ENCODE measurements at regions not wholly inside any gene's neighbourhood (a gene's known extent, or its start where the extent isn't known, plus 50 kb on each side); places are given as distances from the start of the nearest gene placed in this dataset.
"Not testable (repeated sequence)": the region's sequence is repeated elsewhere in the genome, so short reads cannot be mapped to it uniquely, and the experiment has no call there.

DNA sequence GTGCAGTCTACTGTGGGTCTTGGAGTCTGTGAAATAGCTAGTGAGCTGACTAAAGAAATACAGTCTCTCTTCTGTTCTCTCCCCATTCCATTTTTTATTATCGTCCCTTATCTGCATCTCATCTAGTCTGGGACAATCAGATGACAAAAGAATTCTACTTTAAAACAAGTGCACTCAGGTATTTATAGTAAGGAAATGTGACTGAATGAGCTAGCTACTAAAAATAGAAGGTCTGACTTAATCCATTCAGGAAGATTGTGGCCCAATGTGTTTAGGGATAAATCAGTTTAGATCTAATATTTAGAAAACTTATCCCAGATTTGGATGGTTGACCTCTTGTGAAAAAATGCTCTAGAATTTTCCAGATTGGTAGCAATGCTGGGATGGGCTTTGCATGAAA lies 126.8 kb upstream of the NRXN3 start:
- Histone ChIP-seq H3K4me3 (no peak overlapping the region), H3K27me3 (no peaks in the 10 kb centered on the region), H3K36me3 (no peaks in the 10 kb centered on the region), H3K27ac (no peak overlapping the region), H3K9me3 (no peaks in the 10 kb centered on the region), H3K4me1 (peaks cover 0 to 8% (median 0%) of the 10 kb centered on the region in 9 donors)
- TF ChIP-seq, protein P1, sequence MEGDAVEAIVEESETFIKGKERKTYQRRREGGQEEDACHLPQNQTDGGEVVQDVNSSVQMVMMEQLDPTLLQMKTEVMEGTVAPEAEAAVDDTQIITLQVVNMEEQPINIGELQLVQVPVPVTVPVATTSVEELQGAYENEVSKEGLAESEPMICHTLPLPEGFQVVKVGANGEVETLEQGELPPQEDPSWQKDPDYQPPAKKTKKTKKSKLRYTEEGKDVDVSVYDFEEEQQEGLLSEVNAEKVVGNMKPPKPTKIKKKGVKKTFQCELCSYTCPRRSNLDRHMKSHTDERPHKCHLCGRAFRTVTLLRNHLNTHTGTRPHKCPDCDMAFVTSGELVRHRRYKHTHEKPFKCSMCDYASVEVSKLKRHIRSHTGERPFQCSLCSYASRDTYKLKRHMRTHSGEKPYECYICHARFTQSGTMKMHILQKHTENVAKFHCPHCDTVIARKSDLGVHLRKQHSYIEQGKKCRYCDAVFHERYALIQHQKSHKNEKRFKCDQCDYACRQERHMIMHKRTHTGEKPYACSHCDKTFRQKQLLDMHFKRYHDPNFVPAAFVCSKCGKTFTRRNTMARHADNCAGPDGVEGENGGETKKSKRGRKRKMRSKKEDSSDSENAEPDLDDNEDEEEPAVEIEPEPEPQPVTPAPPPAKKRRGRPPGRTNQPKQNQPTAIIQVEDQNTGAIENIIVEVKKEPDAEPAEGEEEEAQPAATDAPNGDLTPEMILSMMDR (IDR thresholded peaks at IDR 0.05), result no peak
- peak in 1 of 8 donors; percentile 10 for ATAC-seq
- 15 to 27% methylated on average over 1 of the region's 1 CpG for WGBS, 2 donors
- DNase-seq, result no peak
- intact Hi-C loops (cut with DNase I), result no loop called here

DNA sequence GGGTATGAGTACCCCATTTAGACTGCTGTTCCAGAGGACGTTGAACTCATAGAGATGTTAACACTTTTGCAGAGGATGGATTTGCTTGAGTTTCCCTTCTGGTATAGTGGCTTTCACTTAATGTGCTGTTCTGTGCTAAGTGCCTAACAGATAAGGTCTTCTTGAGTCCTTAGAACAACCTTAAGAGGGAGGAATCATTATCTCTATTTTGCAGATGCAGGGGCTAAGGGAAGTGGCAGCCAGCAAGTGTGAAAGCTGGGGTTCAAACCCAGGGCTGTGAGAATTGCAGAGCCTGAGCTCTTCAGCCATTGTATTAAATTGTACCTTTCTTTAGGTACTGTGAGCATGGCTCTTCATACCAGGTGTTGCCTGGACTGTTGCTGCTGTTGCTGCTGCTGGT lies 122.1 kb upstream of the NRXN3 start:
- WGBS, 2 donors, result 17 to 18% methylated on average over 1 of the region's 1 CpG
- ATAC-seq (no peak), DNase-seq (no peak)
- no peak overlapping the region for H3K27ac ChIP-seq
- intact Hi-C loops (cut with DNase I), result no loop called here
- peaks cover 0 to 15% (median 0%) of the 10 kb centered on the region in 11 donors for H3K9me3 ChIP-seq
- H3K4me3 ChIP-seq, result no peak overlapping the region
- no peaks in the 10 kb centered on the region for H3K36me3 ChIP-seq
- TF ChIP-seq, protein P1 (IDR thresholded peaks at IDR 0.05), result no peak
- H3K4me1 ChIP-seq, result peaks cover 0 to 4% (median 0%) of the 10 kb centered on the region in 9 donors
- H3K27me3 ChIP-seq, result no peaks in the 10 kb centered on the region

DNA sequence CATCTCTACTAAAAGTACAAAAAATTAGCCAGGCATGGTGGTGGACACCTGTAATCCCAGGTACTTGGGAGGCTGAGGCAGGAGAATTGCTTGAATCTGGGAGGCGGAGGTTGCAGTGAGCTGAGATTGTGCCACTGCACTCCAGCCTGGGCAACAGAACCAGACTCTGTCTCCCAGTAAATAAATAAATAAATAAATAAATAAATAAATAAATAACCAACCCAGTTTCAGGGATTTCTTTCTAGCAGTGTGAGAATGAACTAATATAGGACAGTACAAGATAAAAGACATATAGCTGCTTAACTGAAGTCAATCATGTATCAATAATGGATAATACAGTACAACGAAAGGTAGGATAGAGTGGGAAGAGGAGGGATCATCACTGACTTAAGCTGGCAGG lies 113.3 kb upstream of the NRXN3 start:
- H3K4me1 ChIP-seq; H3K36me3 ChIP-seq; ATAC-seq; intact Hi-C loops (cut with DNase I); H3K27ac ChIP-seq; H3K9me3 ChIP-seq; H3K27me3 ChIP-seq; H3K4me3 ChIP-seq; DNase-seq: not testable (repeated sequence)
- WGBS, 2 donors, result 90 to 96% methylated on average over 2 of the region's 2 CpGs

DNA sequence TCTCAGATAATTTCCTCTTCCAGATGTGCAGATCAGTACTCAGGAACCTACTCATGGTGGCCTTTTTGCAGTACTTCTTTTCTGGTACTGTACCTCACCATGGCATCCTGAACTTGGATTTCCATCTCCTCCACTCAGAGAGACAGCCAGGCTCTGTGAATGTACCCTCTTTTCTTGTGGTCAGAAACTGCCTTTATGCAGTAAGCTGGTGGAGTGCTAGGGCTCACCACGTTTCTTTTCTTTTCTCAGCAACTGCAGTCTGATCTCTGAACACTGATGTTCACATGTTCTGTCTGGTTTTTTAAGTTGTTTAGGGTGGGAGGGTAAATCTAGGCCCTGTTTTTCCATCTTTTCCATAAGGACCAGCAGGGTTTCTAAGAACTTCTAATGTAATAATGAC lies 99.8 kb upstream of the NRXN3 start:
- intact Hi-C loops (cut with DNase I), result no loop called here
- 33 to 61% methylated on average over 1 of the region's 1 CpG for WGBS, 2 donors
- H3K4me1 ChIP-seq, result peaks cover 0 to 3% (median 0%) of the 10 kb centered on the region in 9 donors
- no peaks in the 10 kb centered on the region for H3K9me3 ChIP-seq
- TF ChIP-seq, protein P1 (IDR thresholded peaks at IDR 0.05), result no peak
- H3K4me3 ChIP-seq, result no peak overlapping the region
- H3K27me3 ChIP-seq, result no peaks in the 10 kb centered on the region
- ATAC-seq (no peak), DNase-seq (no peak)
- no peak overlapping the region for H3K27ac ChIP-seq
- H3K36me3 ChIP-seq, result no peaks in the 10 kb centered on the region

DNA sequence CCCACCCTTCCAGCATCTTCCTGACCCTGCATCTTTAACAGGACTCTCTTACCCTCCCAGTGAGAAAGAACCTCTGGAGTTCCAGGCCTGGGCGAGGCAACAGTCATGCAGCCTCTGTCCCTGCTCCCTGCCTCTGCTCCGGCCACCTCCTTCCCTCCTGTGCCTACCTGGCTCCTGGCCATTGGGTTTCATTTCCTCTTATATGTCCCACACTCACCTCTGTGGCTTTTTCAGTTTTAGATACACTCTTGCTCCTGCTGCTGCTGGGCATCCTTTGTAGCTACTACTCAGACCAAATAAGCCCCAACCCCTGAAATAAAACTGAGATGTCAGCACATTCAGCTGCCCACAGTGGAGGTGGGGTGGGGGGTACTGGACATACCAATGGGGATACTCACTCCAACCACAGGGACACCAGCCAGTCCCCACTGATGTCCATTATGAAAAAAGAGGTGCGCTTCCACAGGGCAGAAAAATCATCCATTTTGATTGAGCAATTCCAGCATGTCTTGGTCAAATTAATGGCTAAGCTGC lies 99.1 kb upstream of the NRXN3 start:
- H3K27me3 ChIP-seq, result no peaks in the 10 kb centered on the region
- TF ChIP-seq, protein P1 (IDR thresholded peaks at IDR 0.05), result no peak
- H3K4me3 ChIP-seq, result no peak overlapping the region
- H3K36me3 ChIP-seq, result no peaks in the 10 kb centered on the region
- intact Hi-C loops (cut with DNase I), result no loop called here
- DNase-seq (no peak), ATAC-seq (no peak)
- H3K27ac ChIP-seq, result no peak overlapping the region
- peaks cover 0 to 4% (median 0%) of the 10 kb centered on the region in 9 donors for H3K4me1 ChIP-seq
- H3K9me3 ChIP-seq, result no peaks in the 10 kb centered on the region
- WGBS, 2 donors, result 81 to 83% methylated on average over 3 of the region's 3 CpGs
